ENCODE measurements at regions not wholly inside any gene's neighbourhood (a gene's known extent, or its start where the extent isn't known, plus 50 kb on each side); places are given as distances from the start of the nearest gene placed in this dataset.

DNA sequence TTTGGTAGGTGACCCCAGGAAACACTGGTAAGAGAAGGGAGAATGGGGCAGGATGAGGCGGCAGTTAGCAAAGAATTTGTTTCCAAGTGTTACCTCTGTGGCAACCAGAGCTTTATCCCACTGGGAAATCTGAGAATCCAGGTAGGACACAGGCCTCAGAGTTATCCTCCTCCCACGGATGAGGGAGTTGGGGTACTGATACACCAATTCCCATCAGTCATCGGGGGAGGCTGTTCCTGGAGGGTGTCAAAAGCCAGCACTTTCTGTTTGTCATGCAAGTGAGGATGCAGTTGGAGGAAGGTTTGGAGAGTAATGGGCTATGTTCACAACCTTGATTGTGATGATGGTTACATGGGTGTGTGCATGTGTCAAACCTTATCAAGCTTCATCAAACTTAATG, 221.2 kb upstream of the SFSWAP start:
- Histone ChIP-seq H3K4me3 (no peak overlapping the region), H3K4me1 (replicated peaks in 1 of 2; ENCODE audit: control insufficient read depth in 2 of 2, insufficient read depth in 2 of 2, low read length in 2 of 2) (peaks cover 0 to 6% of the 10 kb centered on the region in 2 experiments; a peak in 1 of 5 replicates), H3K79me2 (ENCODE audit: control insufficient read depth, insufficient read depth, low read length) (no peaks in the 10 kb centered on the region), H4K20me1 (replicated peaks; ENCODE audit: control insufficient read depth, insufficient read depth, low read length) (no peaks in the 10 kb centered on the region), H3K9me1 (ENCODE audit: control insufficient read depth, insufficient read depth, low read length) (no peaks in the 10 kb centered on the region), H3K27me3 (ENCODE audit: control insufficient read depth in 2 of 2, insufficient read depth in 2 of 2, low read length in 2 of 2) (peaks cover 2 to 31% of the 10 kb centered on the region in 2 experiments; a peak in 4 of 5 replicates), H2AFZ (ENCODE audit: low read depth, low read length) (no peak overlapping the region), H3K27ac (ENCODE audit: extremely low read depth, low read depth, low read length) (no peak overlapping the region), H3K9me3 (replicated peaks; ENCODE audit: control insufficient read depth, insufficient read depth, low read depth, low read length) (no peaks in the 10 kb centered on the region), H3K9ac (ENCODE audit: insufficient read depth in 1 of 2, low read depth in 2 of 2, low read length in 2 of 2) (no peak overlapping the region), H3K4me2 (ENCODE audit: insufficient read depth, low read length) (no peak overlapping the region), H3K36me3 (ENCODE audit: control insufficient read depth, insufficient read depth, low read length) (no peaks in the 10 kb centered on the region)
- no peak for DNase-seq (ENCODE audit: extremely low read depth in 1 of 4, low spot score in 3 of 4)
- intact Hi-C loops (cut with micrococcal nuclease) = no loop called here
- no TSS peak for BruUV-seq (replicated peaks)
- no peak for FAIRE-seq
- ATAC-seq = no peak
- TF ChIP-seq ZNF232 (CRISPR knock-in tag; IDR thresholded peaks at IDR 0.05) (no peak), ESRRA (IDR thresholded peaks at IDR 0.05; ENCODE audit: borderline replicate concordance, low read depth) (no peak)
- TF ChIP-seq, protein P1, sequence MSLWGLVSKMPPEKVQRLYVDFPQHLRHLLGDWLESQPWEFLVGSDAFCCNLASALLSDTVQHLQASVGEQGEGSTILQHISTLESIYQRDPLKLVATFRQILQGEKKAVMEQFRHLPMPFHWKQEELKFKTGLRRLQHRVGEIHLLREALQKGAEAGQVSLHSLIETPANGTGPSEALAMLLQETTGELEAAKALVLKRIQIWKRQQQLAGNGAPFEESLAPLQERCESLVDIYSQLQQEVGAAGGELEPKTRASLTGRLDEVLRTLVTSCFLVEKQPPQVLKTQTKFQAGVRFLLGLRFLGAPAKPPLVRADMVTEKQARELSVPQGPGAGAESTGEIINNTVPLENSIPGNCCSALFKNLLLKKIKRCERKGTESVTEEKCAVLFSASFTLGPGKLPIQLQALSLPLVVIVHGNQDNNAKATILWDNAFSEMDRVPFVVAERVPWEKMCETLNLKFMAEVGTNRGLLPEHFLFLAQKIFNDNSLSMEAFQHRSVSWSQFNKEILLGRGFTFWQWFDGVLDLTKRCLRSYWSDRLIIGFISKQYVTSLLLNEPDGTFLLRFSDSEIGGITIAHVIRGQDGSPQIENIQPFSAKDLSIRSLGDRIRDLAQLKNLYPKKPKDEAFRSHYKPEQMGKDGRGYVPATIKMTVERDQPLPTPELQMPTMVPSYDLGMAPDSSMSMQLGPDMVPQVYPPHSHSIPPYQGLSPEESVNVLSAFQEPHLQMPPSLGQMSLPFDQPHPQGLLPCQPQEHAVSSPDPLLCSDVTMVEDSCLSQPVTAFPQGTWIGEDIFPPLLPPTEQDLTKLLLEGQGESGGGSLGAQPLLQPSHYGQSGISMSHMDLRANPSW (CRISPR knock-in tag; IDR thresholded peaks at IDR 0.05) = no peak
- TF ChIP-seq, protein P2, sequence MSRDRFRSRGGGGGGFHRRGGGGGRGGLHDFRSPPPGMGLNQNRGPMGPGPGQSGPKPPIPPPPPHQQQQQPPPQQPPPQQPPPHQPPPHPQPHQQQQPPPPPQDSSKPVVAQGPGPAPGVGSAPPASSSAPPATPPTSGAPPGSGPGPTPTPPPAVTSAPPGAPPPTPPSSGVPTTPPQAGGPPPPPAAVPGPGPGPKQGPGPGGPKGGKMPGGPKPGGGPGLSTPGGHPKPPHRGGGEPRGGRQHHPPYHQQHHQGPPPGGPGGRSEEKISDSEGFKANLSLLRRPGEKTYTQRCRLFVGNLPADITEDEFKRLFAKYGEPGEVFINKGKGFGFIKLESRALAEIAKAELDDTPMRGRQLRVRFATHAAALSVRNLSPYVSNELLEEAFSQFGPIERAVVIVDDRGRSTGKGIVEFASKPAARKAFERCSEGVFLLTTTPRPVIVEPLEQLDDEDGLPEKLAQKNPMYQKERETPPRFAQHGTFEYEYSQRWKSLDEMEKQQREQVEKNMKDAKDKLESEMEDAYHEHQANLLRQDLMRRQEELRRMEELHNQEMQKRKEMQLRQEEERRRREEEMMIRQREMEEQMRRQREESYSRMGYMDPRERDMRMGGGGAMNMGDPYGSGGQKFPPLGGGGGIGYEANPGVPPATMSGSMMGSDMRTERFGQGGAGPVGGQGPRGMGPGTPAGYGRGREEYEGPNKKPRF (IDR thresholded peaks at IDR 0.05; ENCODE audit: low read depth, low read length) = no peak
- ChIA-PET CTCF (ENCODE audit: low intra/inter-chr PET ratio) (no interaction called here), POLR2A (no interaction called here)
- 0% methylated on average over 3 of the region's 3 CpGs for WGBS (ENCODE audit: insufficient coverage, low coverage, missing lambda C conversion rate)
- in situ Hi-C loops (cut with MboI) = no loop called here
